ENCODE measurements at regions not wholly inside any gene's neighbourhood (a gene's known extent, or its start where the extent isn't known, plus 50 kb on each side); places are given as distances from the start of the nearest gene placed in this dataset.
A peak's percentile ranks its signal among the peaks of the same experiment; 100 is the strongest.
"Not testable (repeated sequence)": the region's sequence is repeated elsewhere in the genome, so short reads cannot be mapped to it uniquely, and the experiment has no call there.

DNA sequence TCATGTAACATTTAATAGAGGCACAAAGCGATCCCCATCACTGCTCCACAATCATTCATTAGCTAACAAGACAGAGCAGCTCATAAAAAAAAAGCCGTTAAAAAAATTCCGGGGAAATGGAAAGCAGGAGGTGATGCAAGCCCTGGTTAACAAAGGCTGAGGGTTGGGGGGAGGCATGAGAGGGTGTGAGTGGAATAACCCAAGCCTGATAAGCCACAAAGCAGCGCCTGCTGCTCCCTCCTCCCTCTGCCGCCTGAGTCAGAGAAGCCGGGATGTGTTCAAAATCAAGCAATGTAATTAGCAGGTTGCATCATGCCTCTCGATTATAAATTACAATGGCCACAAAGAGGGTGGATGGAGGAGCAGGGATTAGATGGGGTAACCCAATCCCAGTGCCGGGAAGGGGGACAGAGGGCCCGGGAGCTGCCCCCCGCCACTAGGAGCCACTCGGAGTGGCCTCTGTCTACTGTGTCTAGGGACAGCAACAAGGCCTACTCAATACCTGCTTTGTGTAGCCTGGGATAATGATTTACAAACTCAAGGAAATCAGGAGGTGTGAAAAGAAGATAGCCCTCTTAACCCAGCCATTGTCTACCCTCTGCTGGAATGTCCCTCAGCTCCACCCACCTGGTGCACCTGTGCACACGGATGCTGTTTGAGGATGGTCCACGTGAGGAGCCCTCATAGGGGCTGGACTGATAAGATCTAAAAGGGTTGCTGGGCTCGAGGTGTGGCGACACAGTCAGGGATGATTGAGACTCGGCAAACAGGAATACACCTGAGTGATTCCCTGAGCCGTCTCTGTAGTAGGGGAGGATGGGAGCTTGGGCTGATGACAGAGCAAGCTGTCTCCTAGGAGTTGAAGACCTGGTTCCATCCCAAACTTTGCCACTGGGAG lies 156.9 kb downstream of the VEGFA start (continued):
- TF ChIP-seq ZNF615 (CRISPR knock-in tag; IDR thresholded peaks at IDR 0.05; ENCODE audit: borderline replicate concordance) (peak; percentile 47; the same call in 1 of the 2 replicates), ZFP90 (CRISPR knock-in tag; IDR thresholded peaks at IDR 0.05; ENCODE audit: borderline replicate concordance) (0 out of 2 replicates have a peak, but pooled peaks have one; percentile 57), ZNF333 (CRISPR knock-in tag; IDR thresholded peaks at IDR 0.05; ENCODE audit: borderline replicate concordance) (peak; percentile 41; the same call in 1 of the 2 replicates)

DNA sequence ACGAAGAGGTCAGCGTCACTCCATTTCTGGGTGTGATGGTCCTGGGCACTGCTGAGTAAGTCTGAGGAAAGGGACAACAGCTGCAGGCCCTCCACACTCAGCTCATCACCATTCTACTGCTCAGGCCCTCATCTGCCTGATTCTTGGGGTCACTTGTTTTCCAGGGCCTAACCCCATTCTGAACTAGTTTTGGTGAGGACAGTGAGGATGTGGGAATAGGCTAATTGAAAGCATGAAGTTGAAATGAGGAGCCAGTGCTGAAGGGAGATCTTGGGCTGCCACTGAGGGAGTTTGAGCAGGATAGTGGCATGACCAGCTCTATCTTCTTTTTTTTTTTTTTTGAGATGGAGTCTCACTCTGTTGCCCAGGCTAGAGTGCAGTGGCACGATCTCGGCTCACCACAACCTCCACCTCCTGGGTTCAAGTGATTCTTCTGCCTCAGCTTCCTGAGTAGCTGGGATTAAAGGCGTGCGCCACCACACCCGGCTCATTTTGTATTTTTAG lies 155.7 kb downstream of the VEGFA start:
- intact Hi-C loops (cut with micrococcal nuclease; ENCODE audit: unreplicated experiment), result loop anchor here (1.0 to 2.0 kb wide), 2 partner anchors 8 to 13 kb away; no protein-coding TSS in a partner anchor
- TF ChIP-seq ZNF350 (CRISPR knock-in tag; IDR thresholded peaks at IDR 0.05; ENCODE audit: borderline replicate concordance, low read depth) (0 out of 2 replicates have a peak, but pooled peaks have one; percentile 18), ZNF446 (CRISPR knock-in tag; IDR thresholded peaks at IDR 0.05) (0 out of 2 replicates have a peak, but pooled peaks have one; percentile 26), ZMYM3 (CRISPR knock-in tag; IDR thresholded peaks at IDR 0.05) (0 out of 2 replicates have a peak, but pooled peaks have one; percentile 10), SPEN (CRISPR knock-in tag; IDR thresholded peaks at IDR 0.05; ENCODE audit: low read depth) (0 out of 2 replicates have a peak, but pooled peaks have one; percentile 3), ZNF780A (CRISPR knock-in tag; IDR thresholded peaks at IDR 0.05) (0 out of 2 replicates have a peak, but pooled peaks have one; percentile 48), ZNF225 (CRISPR knock-in tag; IDR thresholded peaks at IDR 0.05) (0 out of 2 replicates have a peak, but pooled peaks have one; percentile 37)
- TF ChIP-seq, protein P1, sequence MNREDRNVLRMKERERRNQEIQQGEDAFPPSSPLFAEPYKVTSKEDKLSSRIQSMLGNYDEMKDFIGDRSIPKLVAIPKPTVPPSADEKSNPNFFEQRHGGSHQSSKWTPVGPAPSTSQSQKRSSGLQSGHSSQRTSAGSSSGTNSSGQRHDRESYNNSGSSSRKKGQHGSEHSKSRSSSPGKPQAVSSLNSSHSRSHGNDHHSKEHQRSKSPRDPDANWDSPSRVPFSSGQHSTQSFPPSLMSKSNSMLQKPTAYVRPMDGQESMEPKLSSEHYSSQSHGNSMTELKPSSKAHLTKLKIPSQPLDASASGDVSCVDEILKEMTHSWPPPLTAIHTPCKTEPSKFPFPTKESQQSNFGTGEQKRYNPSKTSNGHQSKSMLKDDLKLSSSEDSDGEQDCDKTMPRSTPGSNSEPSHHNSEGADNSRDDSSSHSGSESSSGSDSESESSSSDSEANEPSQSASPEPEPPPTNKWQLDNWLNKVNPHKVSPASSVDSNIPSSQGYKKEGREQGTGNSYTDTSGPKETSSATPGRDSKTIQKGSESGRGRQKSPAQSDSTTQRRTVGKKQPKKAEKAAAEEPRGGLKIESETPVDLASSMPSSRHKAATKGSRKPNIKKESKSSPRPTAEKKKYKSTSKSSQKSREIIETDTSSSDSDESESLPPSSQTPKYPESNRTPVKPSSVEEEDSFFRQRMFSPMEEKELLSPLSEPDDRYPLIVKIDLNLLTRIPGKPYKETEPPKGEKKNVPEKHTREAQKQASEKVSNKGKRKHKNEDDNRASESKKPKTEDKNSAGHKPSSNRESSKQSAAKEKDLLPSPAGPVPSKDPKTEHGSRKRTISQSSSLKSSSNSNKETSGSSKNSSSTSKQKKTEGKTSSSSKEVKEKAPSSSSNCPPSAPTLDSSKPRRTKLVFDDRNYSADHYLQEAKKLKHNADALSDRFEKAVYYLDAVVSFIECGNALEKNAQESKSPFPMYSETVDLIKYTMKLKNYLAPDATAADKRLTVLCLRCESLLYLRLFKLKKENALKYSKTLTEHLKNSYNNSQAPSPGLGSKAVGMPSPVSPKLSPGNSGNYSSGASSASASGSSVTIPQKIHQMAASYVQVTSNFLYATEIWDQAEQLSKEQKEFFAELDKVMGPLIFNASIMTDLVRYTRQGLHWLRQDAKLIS (CRISPR knock-in tag; IDR thresholded peaks at IDR 0.05), result 0 out of 2 replicates have a peak, but pooled peaks have one; percentile 26
- TF ChIP-seq, protein P2, sequence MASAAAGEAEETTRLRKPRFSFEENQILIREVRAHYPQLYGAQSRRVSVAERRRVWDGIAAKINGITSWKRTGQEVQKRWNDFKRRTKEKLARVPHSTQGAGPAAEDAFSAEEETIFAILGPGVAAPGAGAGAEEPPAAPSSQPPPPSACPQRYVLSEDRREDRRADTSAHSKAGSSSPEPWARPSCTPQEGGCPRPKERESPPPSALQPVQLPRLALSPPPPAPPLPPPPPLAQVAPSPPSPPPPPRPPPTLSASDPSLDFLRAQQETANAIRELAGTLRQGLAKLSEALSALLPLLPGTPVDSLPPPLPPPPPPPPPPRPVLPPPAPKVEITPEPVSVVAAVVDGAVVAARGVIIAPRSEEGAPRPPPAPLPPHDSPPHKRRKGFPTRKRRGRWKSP (CRISPR knock-in tag; IDR thresholded peaks at IDR 0.05), result 0 out of 2 replicates have a peak, but pooled peaks have one; percentile 34
- TF ChIP-seq, protein P3, sequence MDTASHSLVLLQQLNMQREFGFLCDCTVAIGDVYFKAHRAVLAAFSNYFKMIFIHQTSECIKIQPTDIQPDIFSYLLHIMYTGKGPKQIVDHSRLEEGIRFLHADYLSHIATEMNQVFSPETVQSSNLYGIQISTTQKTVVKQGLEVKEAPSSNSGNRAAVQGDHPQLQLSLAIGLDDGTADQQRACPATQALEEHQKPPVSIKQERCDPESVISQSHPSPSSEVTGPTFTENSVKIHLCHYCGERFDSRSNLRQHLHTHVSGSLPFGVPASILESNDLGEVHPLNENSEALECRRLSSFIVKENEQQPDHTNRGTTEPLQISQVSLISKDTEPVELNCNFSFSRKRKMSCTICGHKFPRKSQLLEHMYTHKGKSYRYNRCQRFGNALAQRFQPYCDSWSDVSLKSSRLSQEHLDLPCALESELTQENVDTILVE (CRISPR knock-in tag; IDR thresholded peaks at IDR 0.05), result 0 out of 2 replicates have a peak, but pooled peaks have one; percentile 5
- CTCF ChIA-PET (ENCODE audit: low intra/inter-chr PET ratio, low total read pairs); DNase-seq (ENCODE audit: low spot score); H4K20me1 ChIP-seq (ENCODE audit: insufficient read depth, low read length); FAIRE-seq; H3K27me3 ChIP-seq (ENCODE audit: control insufficient read depth in 1 of 2, insufficient read depth in 2 of 2, low read length in 2 of 2); BruUV-seq (replicated peaks); H3K79me2 ChIP-seq (ENCODE audit: insufficient read depth, low read length); H3K27ac ChIP-seq (ENCODE audit: extremely low read length, insufficient read depth, low read length); ATAC-seq; H3K36me3 ChIP-seq (replicated peaks in 1 of 2; ENCODE audit: control insufficient read depth in 1 of 2, insufficient read depth in 2 of 2, low read length in 2 of 2); in situ Hi-C loops (cut with HindIII; ENCODE audit: extremely low pct_ligation_motif_present, low pct_unique_long_range_greater_than_20kb); H3K9me3 ChIP-seq (ENCODE audit: low read length); H2AFZ ChIP-seq (ENCODE audit: low read length); H3K4me3 ChIP-seq (replicated peaks in 1 of 3; ENCODE audit: insufficient read depth in 1 of 3, low read depth in 2 of 3, low read length in 3 of 3): not testable (repeated sequence)
- H3K4me2 ChIP-seq (ENCODE audit: low read depth, low read length), result peak overlapping the region; percentile 62
- peaks cover 74% of the 10 kb centered on the region for H3K4me1 ChIP-seq (ENCODE audit: insufficient read depth, low read length)
- 0 out of 2 replicates have a peak overlapping the region, but pooled peaks have one; percentile 74 for H3K9ac ChIP-seq (ENCODE audit: insufficient read depth, low read depth, low read length)
- WGBS (ENCODE audit: low lambda C conversion rate), result 97% methylated on average over 7 of the region's 7 CpGs
- POLR2A ChIA-PET, result interaction anchor here (0.7 to 5.2 kb wide), 7 partner anchors 11 to 321 kb away, joined by 3 to 133 read pairs (median 12); partner anchors contain the start of genes HSP90AB1 and VEGFA
